Stimulated activated naive CD8-positive, alpha-beta T cell treated with anti-CD3 and anti-CD28 coated beads, Interleukin-15, amount 100 ng/mL, for 72 hours (primary cell): ENCODE measurements at regions not wholly inside any gene's neighbourhood (a gene's known extent, or its start where the extent isn't known, plus 50 kb on each side); places are given as distances from the start of the nearest gene placed in this dataset.

Source experiments
- ATAC-seq: fragments of 150-1000 bp; cut with Tn5 transposase; 2 replicates; pipeline ENCODE4 v1.10.0; 2021; ENCODE audit warnings: mild to moderate bottlenecking, moderate library complexity
- DNase-seq, 2 donors: peaks; one replicate each; pipeline ENCODE4 v3.0.0; 2021 to 2022
- H3K27ac Mint-ChIP-seq, 2 donors: one replicate each; pipeline ENCODE4 v1.8.0; 2022; ENCODE audit warnings: mild to moderate bottlenecking in 2 of 2, mixed read lengths in 2 of 2, moderate library complexity in 2 of 2
- H3K27me3 Mint-ChIP-seq: one replicate; pipeline ENCODE4 v1.8.0; 2022; ENCODE audit warnings: mixed read lengths
- H3K4me1 Mint-ChIP-seq: one replicate; pipeline ENCODE4 v1.8.0; 2022; ENCODE audit warnings: mild to moderate bottlenecking, mixed read lengths
- H3K4me3 Mint-ChIP-seq, 2 donors: one replicate each; pipeline ENCODE4 v1.8.0; 2022; ENCODE audit warnings: mild to moderate bottlenecking in 2 of 2, mixed read lengths in 2 of 2, moderate library complexity in 1 of 2
- H3K9me3 Mint-ChIP-seq, 2 donors: one replicate each; pipeline ENCODE4 v1.8.0; 2022; ENCODE audit warnings: mixed read lengths in 2 of 2

- Mint-ChIP-seq H3K27me3 (no peaks in the 10 kb centered on the region), H3K27ac (no peak overlapping the region), H3K4me1 (no peaks in the 10 kb centered on the region), H3K9me3 (peaks cover 7% of the 10 kb centered on the region in 2 donors), H3K4me3 (no peak overlapping the region)
- DNase-seq: no peak
- no peak for ATAC-seq
Measured at GRCh38 chr16:72371307-72372086, 199.5 kb upstream of the PMFBP1 start.

GRCh38 chr16:72369274-72369673, 197.3 kb upstream of the PMFBP1 start:
- Mint-ChIP-seq H3K9me3 (peaks cover 7% of the 10 kb centered on the region in 2 donors), H3K4me3 (no peak overlapping the region), H3K27me3 (no peaks in the 10 kb centered on the region), H3K27ac (no peak overlapping the region), H3K4me1 (no peaks in the 10 kb centered on the region)
- ATAC-seq: no peak
- DNase-seq: no peak

- DNase-seq (no peak), ATAC-seq (no peak)
- no peaks in the 10 kb centered on the region for H3K27me3 Mint-ChIP-seq
- H3K4me3 Mint-ChIP-seq: no peak overlapping the region
- no peaks in the 10 kb centered on the region for H3K4me1 Mint-ChIP-seq
- H3K27ac Mint-ChIP-seq: no peak overlapping the region
- H3K9me3 Mint-ChIP-seq: peaks cover 7% of the 10 kb centered on the region in 2 donors
Measured at GRCh38 chr16:72367851-72368250, 195.9 kb upstream of the PMFBP1 start.

- Mint-ChIP-seq H3K4me3 (no peak overlapping the region), H3K27ac (no peak overlapping the region), H3K4me1 (no peaks in the 10 kb centered on the region), H3K9me3 (peaks cover 7% of the 10 kb centered on the region in 2 donors), H3K27me3 (no peaks in the 10 kb centered on the region)
- ATAC-seq (no peak), DNase-seq (no peak)
Measured at GRCh38 chr16:72362973-72363372, 191.0 kb upstream of the PMFBP1 start.

DNA sequence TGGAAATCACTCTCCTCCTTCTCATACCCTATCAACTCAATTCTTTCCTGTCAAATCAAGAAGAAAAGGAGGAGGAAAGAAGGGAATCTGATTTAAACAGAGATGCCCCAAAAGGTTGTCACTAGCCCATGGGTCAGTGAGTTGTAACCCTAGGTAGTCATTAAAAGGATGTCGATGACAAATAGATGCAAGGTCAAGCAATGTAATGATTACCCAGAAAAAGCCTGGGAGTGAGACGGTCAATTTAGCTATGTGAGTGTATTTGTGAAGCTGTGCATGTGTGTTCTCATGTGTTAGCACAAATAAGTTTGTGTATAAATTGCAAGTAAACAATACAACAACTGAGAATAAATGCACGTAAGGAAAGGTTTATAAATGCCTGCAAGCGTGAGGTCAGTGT, 190.5 kb upstream of the PMFBP1 start:
- DNase-seq (no peak), ATAC-seq (no peak)
- Mint-ChIP-seq H3K27me3 (no peaks in the 10 kb centered on the region), H3K9me3 (peaks cover 3% of the 10 kb centered on the region in 2 donors), H3K4me1 (no peaks in the 10 kb centered on the region), H3K4me3 (no peak overlapping the region), H3K27ac (no peak overlapping the region)

DNA sequence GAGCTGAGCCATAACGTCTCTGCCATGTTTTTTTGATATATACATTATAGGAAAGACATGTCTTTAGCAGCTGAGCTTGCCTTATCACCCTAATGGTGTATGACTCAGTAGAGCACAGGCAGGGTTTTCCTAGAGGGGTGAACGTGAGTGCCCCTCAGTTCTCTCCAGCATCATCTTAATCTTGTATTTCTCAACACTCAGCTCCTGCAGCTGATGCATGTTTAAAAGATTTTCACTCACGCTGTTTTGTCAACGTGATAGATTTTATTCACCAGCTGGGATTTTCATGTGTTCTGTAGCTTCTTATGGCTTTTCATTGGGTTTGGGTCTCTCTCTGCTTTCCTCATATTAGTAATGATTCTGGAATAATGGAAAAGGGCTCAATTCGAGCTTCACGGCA, 186.0 kb upstream of the PMFBP1 start:
- Mint-ChIP-seq H3K27ac (no peak overlapping the region), H3K4me1 (no peaks in the 10 kb centered on the region), H3K9me3 (no peaks in the 10 kb centered on the region), H3K27me3 (no peaks in the 10 kb centered on the region), H3K4me3 (no peak overlapping the region)
- ATAC-seq: no peak
- no peak for DNase-seq

- DNase-seq: no peak
- Mint-ChIP-seq H3K4me3 (no peak overlapping the region), H3K27ac (no peak overlapping the region), H3K4me1 (no peaks in the 10 kb centered on the region), H3K27me3 (no peaks in the 10 kb centered on the region), H3K9me3 (no peaks in the 10 kb centered on the region)
- ATAC-seq: no peak
Measured at GRCh38 chr16:72355561-72355960, 183.6 kb upstream of the PMFBP1 start.

- H3K27ac Mint-ChIP-seq: no peak overlapping the region
Measured at GRCh38 chr16:72349719-72350118, 177.8 kb upstream of the PMFBP1 start.

GRCh38 chr16:72332926-72333325, 161.0 kb upstream of the PMFBP1 start:
- DNase-seq (no peak), ATAC-seq (no peak)
- H3K27me3 Mint-ChIP-seq: no peaks in the 10 kb centered on the region
- no peaks in the 10 kb centered on the region for H3K4me1 Mint-ChIP-seq
- H3K27ac Mint-ChIP-seq: no peak overlapping the region
- H3K4me3 Mint-ChIP-seq: no peak overlapping the region
- H3K9me3 Mint-ChIP-seq: peaks cover 14 to 31% of the 10 kb centered on the region in 2 donors

More at GRCh38 chr16:72349719-72350118, 177.8 kb upstream of the PMFBP1 start:
- Mint-ChIP-seq H3K4me1 (no peaks in the 10 kb centered on the region), H3K9me3 (no peaks in the 10 kb centered on the region), H3K4me3 (no peak overlapping the region), H3K27me3 (no peaks in the 10 kb centered on the region)
- DNase-seq (no peak), ATAC-seq (no peak)

- H3K9me3 Mint-ChIP-seq: peaks cover 22 to 58% of the 10 kb centered on the region in 2 donors
- no peak for ATAC-seq
- no peak overlapping the region for H3K27ac Mint-ChIP-seq
- H3K27me3 Mint-ChIP-seq: no peaks in the 10 kb centered on the region
- no peaks in the 10 kb centered on the region for H3K4me1 Mint-ChIP-seq
- H3K4me3 Mint-ChIP-seq: no peak overlapping the region
- no peak for DNase-seq
Measured at GRCh38 chr16:72324578-72324977, 152.6 kb upstream of the PMFBP1 start.

- H3K27ac Mint-ChIP-seq: no peak overlapping the region
- ATAC-seq: no peak
- H3K4me1 Mint-ChIP-seq: no peaks in the 10 kb centered on the region
- H3K4me3 Mint-ChIP-seq: no peak overlapping the region
- peaks cover 12 to 30% of the 10 kb centered on the region in 2 donors for H3K9me3 Mint-ChIP-seq
- no peak for DNase-seq
- H3K27me3 Mint-ChIP-seq: no peaks in the 10 kb centered on the region
Measured at GRCh38 chr16:72317446-72317845, 145.5 kb upstream of the PMFBP1 start.

- no peak overlapping the region for H3K27ac Mint-ChIP-seq
- DNase-seq: no peak
- no peaks in the 10 kb centered on the region for H3K27me3 Mint-ChIP-seq
- peaks cover 5% of the 10 kb centered on the region in 2 donors for H3K9me3 Mint-ChIP-seq
- no peak overlapping the region for H3K4me3 Mint-ChIP-seq
- H3K4me1 Mint-ChIP-seq: no peaks in the 10 kb centered on the region
- no peak for ATAC-seq
Measured at GRCh38 chr16:72313903-72314302, 141.9 kb upstream of the PMFBP1 start.

DNA sequence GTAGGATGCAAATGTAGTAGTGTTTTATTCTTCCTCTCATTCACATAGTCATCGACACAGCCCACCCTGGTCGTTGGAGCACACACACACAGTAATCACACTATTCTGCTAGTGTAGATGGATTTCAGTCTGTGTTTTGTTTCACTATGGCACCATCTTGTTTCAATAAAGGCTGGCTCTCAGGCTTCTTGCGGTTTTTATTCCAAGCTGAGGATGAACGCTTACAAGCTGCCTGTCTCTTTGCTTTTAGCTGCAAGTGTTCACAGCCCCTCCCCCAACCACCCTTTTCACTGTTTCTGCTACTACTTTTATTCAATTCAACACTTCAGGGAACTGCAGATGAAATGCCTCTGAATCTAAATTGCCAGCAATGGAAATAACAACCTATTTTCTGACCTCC, 140.9 kb upstream of the PMFBP1 start:
- no peak overlapping the region for H3K4me3 Mint-ChIP-seq

DNA sequence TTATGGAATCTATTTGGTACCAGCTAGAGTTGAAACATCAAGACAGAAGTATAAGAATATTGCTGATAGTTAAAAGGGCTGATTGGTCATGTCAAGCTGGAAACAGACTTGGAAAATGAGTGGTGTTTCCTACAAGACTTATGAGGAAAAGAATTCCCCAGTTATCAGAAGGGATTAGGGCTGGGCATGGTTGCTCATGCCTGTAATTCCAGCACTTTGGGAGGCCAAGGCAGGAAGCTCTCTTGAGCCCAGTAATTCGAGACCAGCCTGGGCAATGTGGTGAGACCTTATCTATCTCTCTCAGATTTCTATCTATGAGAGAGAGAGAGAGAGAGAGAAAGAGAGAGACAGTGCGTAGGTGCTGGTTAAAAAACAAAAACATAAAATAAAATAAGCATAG, 139.5 kb upstream of the PMFBP1 start:
- Mint-ChIP-seq H3K4me1 (no peaks in the 10 kb centered on the region), H3K27me3 (no peaks in the 10 kb centered on the region), H3K9me3 (peaks cover 5 to 10% of the 10 kb centered on the region in 2 donors), H3K27ac (no peak overlapping the region), H3K4me3 (no peak overlapping the region)
- no peak for ATAC-seq
- no peak for DNase-seq

More for the DNA sequence above, 140.9 kb upstream of the PMFBP1 start:
- peaks cover 3 to 10% of the 10 kb centered on the region in 2 donors for H3K9me3 Mint-ChIP-seq
- no peak for ATAC-seq
- H3K4me1 Mint-ChIP-seq: no peaks in the 10 kb centered on the region
- DNase-seq: no peak
- no peak overlapping the region for H3K27ac Mint-ChIP-seq
- no peaks in the 10 kb centered on the region for H3K27me3 Mint-ChIP-seq

DNA sequence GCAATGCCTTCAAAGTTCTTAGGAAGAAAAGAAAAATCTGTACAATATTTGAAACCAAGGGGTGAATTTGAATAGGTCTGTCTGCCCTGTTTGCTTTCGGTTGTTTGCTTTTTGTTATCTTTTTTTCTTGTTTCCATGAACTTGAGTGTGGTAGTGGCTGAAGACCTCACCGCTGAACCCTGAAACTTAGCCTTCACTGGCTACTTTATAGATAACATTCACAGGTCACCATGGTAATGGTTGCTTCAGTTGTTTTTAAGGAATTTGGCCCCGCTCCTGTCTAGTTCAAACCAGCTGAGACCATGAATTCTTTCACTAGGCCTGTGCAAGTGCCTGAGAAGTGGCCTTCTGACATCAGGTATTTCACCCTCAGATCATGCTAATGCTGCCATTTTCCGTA, 137.0 kb upstream of the PMFBP1 start:
- no peaks in the 10 kb centered on the region for H3K4me1 Mint-ChIP-seq
- no peaks in the 10 kb centered on the region for H3K27me3 Mint-ChIP-seq
- no peak overlapping the region for H3K27ac Mint-ChIP-seq
- H3K9me3 Mint-ChIP-seq: peaks cover 5 to 14% of the 10 kb centered on the region in 2 donors
- DNase-seq: no peak
- no peak for ATAC-seq
- no peak overlapping the region for H3K4me3 Mint-ChIP-seq

DNA sequence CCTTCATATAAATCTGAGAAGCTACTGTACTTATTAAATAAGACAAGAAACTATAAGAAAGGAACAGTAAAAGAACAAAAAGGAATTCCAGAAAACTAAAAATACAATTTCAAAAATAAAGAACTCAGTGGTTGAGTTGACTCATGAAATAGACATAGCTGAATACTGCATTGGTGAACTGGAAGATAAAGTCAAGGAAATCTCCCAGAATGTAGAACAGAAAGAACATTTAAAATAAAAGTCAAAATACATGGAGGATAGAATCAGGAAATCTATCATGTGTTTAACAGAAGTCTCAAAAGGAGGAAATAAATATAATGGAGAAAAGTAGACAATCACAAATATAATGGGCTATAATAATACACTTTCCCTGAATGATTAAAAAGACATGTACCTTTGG, 136.4 kb upstream of the PMFBP1 start:
- Mint-ChIP-seq H3K9me3 (peaks cover 5 to 19% of the 10 kb centered on the region in 2 donors), H3K27ac (no peak overlapping the region), H3K27me3 (no peaks in the 10 kb centered on the region), H3K4me3 (no peak overlapping the region), H3K4me1 (no peaks in the 10 kb centered on the region)
- ATAC-seq (no peak), DNase-seq (no peak)

- ATAC-seq: no peak
- H3K27me3 Mint-ChIP-seq: no peaks in the 10 kb centered on the region
Measured at GRCh38 chr16:72302332-72302731, 130.4 kb upstream of the PMFBP1 start.

More at GRCh38 chr16:72302332-72302731, 130.4 kb upstream of the PMFBP1 start:
- H3K27ac Mint-ChIP-seq: no peak overlapping the region
- no peaks in the 10 kb centered on the region for H3K4me1 Mint-ChIP-seq
- H3K9me3 Mint-ChIP-seq: peaks cover 0 to 12% of the 10 kb centered on the region in 2 donors
- H3K4me3 Mint-ChIP-seq: no peak overlapping the region
- no peak for DNase-seq
